ENCODE measurements at regions not wholly inside any gene's neighbourhood (a gene's known extent, or its start where the extent isn't known, plus 50 kb on each side); places are given as distances from the start of the nearest gene placed in this dataset.

DNA sequence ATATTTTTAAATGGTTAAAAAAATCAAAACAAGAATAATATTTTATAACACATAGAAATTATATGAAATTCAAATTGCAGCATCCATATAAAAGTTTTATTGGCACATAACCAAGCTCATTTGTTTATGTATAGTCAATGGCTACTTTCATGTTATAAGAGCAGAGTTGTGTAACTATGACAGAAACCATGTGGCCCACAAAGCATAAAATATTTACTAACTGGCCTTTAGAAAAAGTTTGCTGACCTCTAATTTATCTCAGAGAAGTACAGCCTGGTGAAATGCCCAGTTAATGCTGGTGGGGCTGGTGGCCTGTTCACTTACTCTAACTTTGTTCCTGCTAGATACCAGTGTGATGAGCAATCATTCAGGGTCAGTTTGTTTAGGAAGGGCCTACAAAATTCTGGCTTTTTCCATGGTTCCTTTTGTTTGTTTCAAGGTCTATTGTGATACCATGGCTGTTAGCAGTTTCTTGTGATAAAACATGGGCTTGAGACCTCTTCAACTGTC lies 104.6 kb downstream of the PPP1R2C start:
- TF ChIP-seq SPI1 (IDR thresholded peaks at IDR 0.05; ENCODE audit: borderline replicate concordance, low read depth, low read length): no peak
- intact Hi-C loops (cut with micrococcal nuclease) (no loop called here), in situ Hi-C loops (cut with MboI) (no loop called here)
- H4K20me1 ChIP-seq (replicated peaks; ENCODE audit: control insufficient read depth, insufficient read depth, low read length): no peaks in the 10 kb centered on the region
- ATAC-seq (no peak), FAIRE-seq (no peak), DNase-seq (ENCODE audit: extremely low read depth in 1 of 4, low spot score in 3 of 4) (no peak)
- no peak overlapping the region for H3K4me2 ChIP-seq (ENCODE audit: insufficient read depth, low read length)
- no peaks in the 10 kb centered on the region for H3K79me2 ChIP-seq (ENCODE audit: control insufficient read depth, insufficient read depth, low read length)
- no peaks in the 10 kb centered on the region for H3K4me1 ChIP-seq (replicated peaks in 1 of 2; ENCODE audit: control insufficient read depth in 2 of 2, insufficient read depth in 2 of 2, low read length in 2 of 2)
- H3K27me3 ChIP-seq (ENCODE audit: control insufficient read depth in 2 of 2, insufficient read depth in 2 of 2, low read length in 2 of 2): no peaks in the 10 kb centered on the region
- CTCF ChIA-PET (ENCODE audit: low intra/inter-chr PET ratio): no interaction called here
- POLR2A ChIA-PET: no interaction called here
- H3K9ac ChIP-seq (ENCODE audit: insufficient read depth in 1 of 2, low read depth in 2 of 2, low read length in 2 of 2): no peak overlapping the region
- H2AFZ ChIP-seq (ENCODE audit: low read depth, low read length): no peak overlapping the region
- H3K9me1 ChIP-seq (ENCODE audit: control insufficient read depth, insufficient read depth, low read length): no peaks in the 10 kb centered on the region
- no peaks in the 10 kb centered on the region for H3K9me3 ChIP-seq (replicated peaks; ENCODE audit: control insufficient read depth, insufficient read depth, low read depth, low read length)
- no peaks in the 10 kb centered on the region for H3K36me3 ChIP-seq (ENCODE audit: control insufficient read depth, insufficient read depth, low read length)
- no peak overlapping the region for H3K27ac ChIP-seq (ENCODE audit: extremely low read depth, low read depth, low read length)
- BruUV-seq (replicated peaks): no TSS peak
- H3K4me3 ChIP-seq: no peak overlapping the region

DNA sequence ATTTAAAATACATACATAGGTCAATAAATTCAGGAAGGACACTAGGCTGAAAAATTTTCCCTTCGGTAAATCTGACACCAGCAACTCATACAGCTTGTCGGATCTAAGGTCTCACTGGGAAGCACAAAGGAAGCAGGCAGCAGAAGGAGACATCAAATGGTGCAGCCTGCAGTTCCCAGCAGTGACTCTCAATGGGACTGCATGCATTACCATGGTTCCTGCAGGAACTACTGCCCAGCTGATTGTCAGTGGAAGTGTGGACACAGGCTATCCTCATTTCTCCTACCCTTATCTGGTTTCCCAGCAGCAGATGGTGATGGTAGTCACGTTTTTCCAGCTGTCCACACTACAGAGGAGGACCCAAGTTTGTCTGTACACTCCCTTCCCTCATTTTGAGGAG lies 113.3 kb downstream of the PPP1R2C start:
- no peak for ATAC-seq
- no peak for DNase-seq (ENCODE audit: extremely low read depth in 1 of 4, low spot score in 3 of 4)
- in situ Hi-C loops (cut with MboI): no loop called here
- Histone ChIP-seq H3K4me1 (replicated peaks in 1 of 2; ENCODE audit: control insufficient read depth in 2 of 2, insufficient read depth in 2 of 2, low read length in 2 of 2) (no peaks in the 10 kb centered on the region), H3K4me3 (no peak overlapping the region), H3K79me2 (ENCODE audit: control insufficient read depth, insufficient read depth, low read length) (no peaks in the 10 kb centered on the region), H3K27me3 (ENCODE audit: control insufficient read depth in 2 of 2, insufficient read depth in 2 of 2, low read length in 2 of 2) (no peaks in the 10 kb centered on the region), H4K20me1 (replicated peaks; ENCODE audit: control insufficient read depth, insufficient read depth, low read length) (no peaks in the 10 kb centered on the region), H3K36me3 (ENCODE audit: control insufficient read depth, insufficient read depth, low read length) (no peaks in the 10 kb centered on the region), H3K9me1 (ENCODE audit: control insufficient read depth, insufficient read depth, low read length) (no peaks in the 10 kb centered on the region), H3K4me2 (ENCODE audit: insufficient read depth, low read length) (no peak overlapping the region), H3K9me3 (replicated peaks; ENCODE audit: control insufficient read depth, insufficient read depth, low read depth, low read length) (no peaks in the 10 kb centered on the region), H3K9ac (ENCODE audit: insufficient read depth in 1 of 2, low read depth in 2 of 2, low read length in 2 of 2) (no peak overlapping the region), H3K27ac (ENCODE audit: extremely low read depth, low read depth, low read length) (no peak overlapping the region), H2AFZ (ENCODE audit: low read depth, low read length) (no peak overlapping the region)
- WGBS (ENCODE audit: insufficient coverage, low coverage, missing lambda C conversion rate): 0% methylated on average over 3 of the region's 3 CpGs
- FAIRE-seq: no peak
- BruUV-seq (replicated peaks): no TSS peak
- intact Hi-C loops (cut with micrococcal nuclease): no loop called here
- POLR2A ChIA-PET: no interaction called here
- CTCF ChIA-PET (ENCODE audit: low intra/inter-chr PET ratio): no interaction called here
- TF ChIP-seq NR2C1 (IDR thresholded peaks at IDR 0.05) (no peak), NR2C1 (tag; IDR thresholded peaks at IDR 0.05) (no peak), ZNF408 (CRISPR knock-in tag; IDR thresholded peaks at IDR 0.05; ENCODE audit: low read depth) (no peak), RBM15 (IDR thresholded peaks at IDR 0.05; ENCODE audit: insufficient read depth, low read length) (no peak), RBM14 (IDR thresholded peaks at IDR 0.05; ENCODE audit: borderline replicate concordance, insufficient read depth, low read depth, low read length) (no peak), NCOA4 (IDR thresholded peaks at IDR 0.05; ENCODE audit: partially characterized antibody) (no peak), HLTF (IDR thresholded peaks at IDR 0.05) (no peak), ELF2 (CRISPR knock-in tag; IDR thresholded peaks at IDR 0.05) (no peak), NCOA6 (IDR thresholded peaks at IDR 0.05) (no peak), HDAC2 (IDR thresholded peaks at IDR 0.05) (no peak), MAFG (tag; conservative IDR thresholded peaks at IDR 0.05) (no peak), FOXJ2 (tag; IDR thresholded peaks at IDR 0.05) (no peak), POLR2AphosphoS5 (IDR thresholded peaks at IDR 0.05; ENCODE audit: control insufficient read depth, insufficient read depth, low read depth, low read length) (no peak)
- TF ChIP-seq, protein P1, sequence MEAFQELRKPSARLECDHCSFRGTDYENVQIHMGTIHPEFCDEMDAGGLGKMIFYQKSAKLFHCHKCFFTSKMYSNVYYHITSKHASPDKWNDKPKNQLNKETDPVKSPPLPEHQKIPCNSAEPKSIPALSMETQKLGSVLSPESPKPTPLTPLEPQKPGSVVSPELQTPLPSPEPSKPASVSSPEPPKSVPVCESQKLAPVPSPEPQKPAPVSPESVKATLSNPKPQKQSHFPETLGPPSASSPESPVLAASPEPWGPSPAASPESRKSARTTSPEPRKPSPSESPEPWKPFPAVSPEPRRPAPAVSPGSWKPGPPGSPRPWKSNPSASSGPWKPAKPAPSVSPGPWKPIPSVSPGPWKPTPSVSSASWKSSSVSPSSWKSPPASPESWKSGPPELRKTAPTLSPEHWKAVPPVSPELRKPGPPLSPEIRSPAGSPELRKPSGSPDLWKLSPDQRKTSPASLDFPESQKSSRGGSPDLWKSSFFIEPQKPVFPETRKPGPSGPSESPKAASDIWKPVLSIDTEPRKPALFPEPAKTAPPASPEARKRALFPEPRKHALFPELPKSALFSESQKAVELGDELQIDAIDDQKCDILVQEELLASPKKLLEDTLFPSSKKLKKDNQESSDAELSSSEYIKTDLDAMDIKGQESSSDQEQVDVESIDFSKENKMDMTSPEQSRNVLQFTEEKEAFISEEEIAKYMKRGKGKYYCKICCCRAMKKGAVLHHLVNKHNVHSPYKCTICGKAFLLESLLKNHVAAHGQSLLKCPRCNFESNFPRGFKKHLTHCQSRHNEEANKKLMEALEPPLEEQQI (IDR thresholded peaks at IDR 0.05): no peak
- TF ChIP-seq, protein P2, sequence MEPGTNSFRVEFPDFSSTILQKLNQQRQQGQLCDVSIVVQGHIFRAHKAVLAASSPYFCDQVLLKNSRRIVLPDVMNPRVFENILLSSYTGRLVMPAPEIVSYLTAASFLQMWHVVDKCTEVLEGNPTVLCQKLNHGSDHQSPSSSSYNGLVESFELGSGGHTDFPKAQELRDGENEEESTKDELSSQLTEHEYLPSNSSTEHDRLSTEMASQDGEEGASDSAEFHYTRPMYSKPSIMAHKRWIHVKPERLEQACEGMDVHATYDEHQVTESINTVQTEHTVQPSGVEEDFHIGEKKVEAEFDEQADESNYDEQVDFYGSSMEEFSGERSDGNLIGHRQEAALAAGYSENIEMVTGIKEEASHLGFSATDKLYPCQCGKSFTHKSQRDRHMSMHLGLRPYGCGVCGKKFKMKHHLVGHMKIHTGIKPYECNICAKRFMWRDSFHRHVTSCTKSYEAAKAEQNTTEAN (CRISPR knock-in tag; IDR thresholded peaks at IDR 0.05): no peak
